Erythroblast (primary cell): ENCODE measurements at regions not wholly inside any gene's neighbourhood (a gene's known extent, or its start where the extent isn't known, plus 50 kb on each side); places are given as distances from the start of the nearest gene placed in this dataset.

Experiments used
- DNase-seq, 2 experiments: peaks; one replicate each; lab custom pipeline; 2025; lab: John Stamatoyannopoulos, UW
- GATA1 ChIP-seq: IDR thresholded peaks from 2 replicates; pipeline ENCODE4 v1.6.1; 2011; ENCODE audit warnings: low read depth, mild to moderate bottlenecking, control low read depth, low read length, moderate library complexity
- POLR2A ChIP-seq: IDR thresholded peaks from 2 replicates; pipeline ENCODE4 v1.6.1; 2011; ENCODE audit warnings: mild to moderate bottlenecking, low read length

DNA sequence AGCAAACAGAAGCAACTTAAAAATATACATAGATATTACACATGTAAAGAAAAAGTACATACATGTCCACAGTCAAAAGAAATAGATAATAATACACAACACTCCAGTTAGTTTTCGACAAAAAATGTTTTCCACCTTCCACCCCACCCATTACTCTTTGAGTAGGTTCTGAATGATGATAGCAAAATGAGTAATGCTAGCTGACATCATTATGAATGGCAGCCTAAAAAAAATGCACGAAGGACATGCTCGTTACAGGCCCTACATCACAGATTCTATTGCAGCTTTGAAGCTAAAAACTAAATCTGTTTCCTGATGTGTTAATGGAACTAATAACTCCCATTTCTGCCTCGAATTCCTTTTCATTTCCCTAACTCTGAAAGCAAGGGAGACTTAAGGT is 578.7 kb upstream of the NETO1 start:
- TF ChIP-seq POLR2A (no peak), GATA1 (no peak)
- DNase-seq = no peak

DNA sequence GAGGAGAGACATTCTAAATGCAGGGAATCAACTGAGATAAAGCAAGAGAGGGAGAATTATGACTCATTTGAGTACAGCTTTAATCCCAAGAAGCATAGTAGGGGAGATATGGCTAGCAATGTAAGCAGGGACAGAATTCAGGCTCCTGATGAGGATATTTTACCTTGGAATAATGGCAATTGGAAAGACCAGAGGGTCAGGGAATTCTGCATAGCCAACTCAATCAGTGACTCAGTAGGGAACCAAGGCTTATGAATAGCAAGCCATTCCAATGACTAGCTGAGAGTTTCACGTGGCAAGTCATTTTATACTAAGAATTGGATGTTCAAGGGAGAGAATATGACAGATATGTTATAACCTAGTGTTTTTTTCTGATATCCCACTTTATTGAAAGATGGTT is 563.8 kb upstream of the NETO1 start:
- TF ChIP-seq POLR2A (no peak), GATA1 (no peak)
- DNase-seq = no peak

- TF ChIP-seq GATA1 (no peak), POLR2A (no peak)
- DNase-seq = no peak
Observed at GRCh38 chr18:73421010-73421409, 553.2 kb upstream of the NETO1 start.

DNA sequence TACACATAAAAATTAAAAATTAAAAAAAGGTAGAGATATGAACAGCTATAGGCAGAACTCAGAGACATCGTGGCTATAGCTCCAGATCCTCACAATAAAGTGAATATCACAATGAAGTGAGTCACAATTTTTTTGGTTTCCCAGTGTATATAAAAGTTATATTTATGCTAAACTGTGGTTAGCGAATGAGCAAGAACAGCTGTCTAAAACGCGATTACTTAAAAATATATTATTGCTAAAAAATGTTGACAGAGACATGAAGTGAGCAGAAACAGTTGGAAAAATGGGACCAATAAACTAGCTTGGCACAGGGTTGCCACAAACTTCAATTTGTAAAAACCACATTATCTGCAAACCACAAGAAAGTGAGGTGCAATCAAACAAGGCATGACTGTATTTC is 551.7 kb upstream of the NETO1 start:
- DNase-seq = no peak

DNA sequence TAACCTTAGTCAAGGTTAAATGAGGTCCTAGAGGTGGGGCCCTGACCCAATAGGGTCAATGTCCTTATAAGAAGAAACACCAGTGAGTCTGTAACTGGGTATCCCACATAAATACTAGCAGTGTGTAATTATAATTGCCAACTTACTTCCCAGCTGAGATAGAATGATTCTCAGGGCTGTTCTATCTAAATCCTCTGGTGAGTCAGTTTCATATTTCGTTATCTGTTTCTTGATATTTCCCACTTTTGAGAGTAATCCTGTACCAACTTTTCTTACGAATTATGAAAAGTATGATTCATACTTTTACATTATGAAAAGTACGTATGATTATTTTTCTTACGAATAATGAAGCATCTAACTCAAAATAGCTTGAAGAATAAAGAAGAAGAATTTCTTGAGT is 546.8 kb upstream of the NETO1 start:
- TF ChIP-seq POLR2A = no peak
- TF ChIP-seq GATA1 = no peak
- DNase-seq = no peak

More for the DNA sequence above, 551.7 kb upstream of the NETO1 start:
- TF ChIP-seq POLR2A = no peak
- TF ChIP-seq GATA1 = no peak

- no peak for DNase-seq
- TF ChIP-seq GATA1 (no peak), POLR2A (no peak)
Observed at GRCh38 chr18:73414069-73414468, 546.3 kb upstream of the NETO1 start.

GRCh38 chr18:73409242-73409641 is 541.5 kb upstream of the NETO1 start:
- DNase-seq = no peak
- TF ChIP-seq POLR2A = no peak
- no peak for TF ChIP-seq GATA1

GRCh38 chr18:73408469-73408868 is 540.7 kb upstream of the NETO1 start:
- no peak for TF ChIP-seq GATA1
- TF ChIP-seq POLR2A = no peak
- no peak for DNase-seq

- TF ChIP-seq POLR2A (no peak), GATA1 (no peak)
- no peak for DNase-seq
Observed at GRCh38 chr18:73407506-73407905, 539.7 kb upstream of the NETO1 start.

- no peak for DNase-seq
- TF ChIP-seq POLR2A = no peak
- no peak for TF ChIP-seq GATA1
Observed at GRCh38 chr18:73384246-73384645, 516.5 kb upstream of the NETO1 start.

- DNase-seq = no peak
- TF ChIP-seq POLR2A = no peak
Observed at GRCh38 chr18:73381699-73382036, 513.9 kb upstream of the NETO1 start.

- no peak for DNase-seq
- TF ChIP-seq GATA1 (no peak), POLR2A (no peak)
Observed at GRCh38 chr18:73381016-73381698, 513.4 kb upstream of the NETO1 start.

DNA sequence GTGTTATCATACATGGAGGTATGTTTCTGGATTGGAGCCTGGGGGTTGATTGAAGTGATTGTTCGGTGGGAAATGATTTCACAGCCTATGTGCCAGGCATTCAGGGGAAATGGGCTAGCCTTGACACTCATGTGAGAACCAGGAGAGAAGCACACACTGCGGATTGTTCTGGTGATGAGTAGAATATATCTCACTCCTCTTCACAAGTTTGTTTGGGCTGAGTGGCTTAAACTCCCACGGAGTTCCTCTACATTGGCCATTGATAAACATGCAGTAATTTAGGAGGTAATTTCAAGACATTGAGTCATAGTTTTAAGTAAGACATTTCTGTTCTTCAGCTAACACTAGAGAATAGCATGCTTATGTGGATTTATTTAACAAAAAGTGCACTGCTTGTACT is 498.9 kb upstream of the NETO1 start:
- no peak for TF ChIP-seq GATA1
- no peak for TF ChIP-seq POLR2A
- no peak for DNase-seq

- TF ChIP-seq POLR2A = no peak
- TF ChIP-seq GATA1 = no peak
- no peak for DNase-seq
Observed at GRCh38 chr18:73365018-73365417, 497.2 kb upstream of the NETO1 start.

GRCh38 chr18:73355121-73355520 is 487.3 kb upstream of the NETO1 start:
- no peak for DNase-seq
- TF ChIP-seq POLR2A (no peak), GATA1 (no peak)
